ENCODE measurements at regions not wholly inside any gene's neighbourhood (a gene's known extent, or its start where the extent isn't known, plus 50 kb on each side); places are given as distances from the start of the nearest gene placed in this dataset.

GRCh38 chr1:216890871-216891270 is 167.6 kb upstream of the ESRRG start:
- no peak for DNase-seq (ENCODE audit: low spot score)
- H3K9ac ChIP-seq (ENCODE audit: low read depth, low read length, poor library complexity): no peak overlapping the region
- no peak overlapping the region for H4K91ac ChIP-seq (ENCODE audit: low read depth, low read length, poor library complexity)
- no peak overlapping the region for H2BK120ac ChIP-seq (ENCODE audit: low read depth, low read length)
- H3K23ac ChIP-seq (ENCODE audit: low read depth, low read length, poor library complexity): no peak overlapping the region
- no peak overlapping the region for H2AFZ ChIP-seq (ENCODE audit: low read length)
- no peak overlapping the region for H2BK5ac ChIP-seq (ENCODE audit: low read length)
- no peaks in the 10 kb centered on the region for H3K9me3 ChIP-seq (replicated peaks in 1 of 2; ENCODE audit: control insufficient read depth in 2 of 2, insufficient read depth in 1 of 2, low read depth in 1 of 2, low read length in 2 of 2)
- no peak overlapping the region for H3K27ac ChIP-seq (replicated peaks; ENCODE audit: low read length)
- no peaks in the 10 kb centered on the region for H3K79me1 ChIP-seq (ENCODE audit: low read depth, low read length)
- H3K18ac ChIP-seq (ENCODE audit: low read length): no peak overlapping the region
- H2BK12ac ChIP-seq (ENCODE audit: low read length): no peak overlapping the region
- no peak overlapping the region for H2AK5ac ChIP-seq (ENCODE audit: low read depth, low read length)
- no peaks in the 10 kb centered on the region for H3K36me3 ChIP-seq (replicated peaks in 1 of 2; ENCODE audit: control insufficient read depth in 2 of 2, insufficient read depth in 2 of 2, low read length in 2 of 2)
- H3K4me2 ChIP-seq (ENCODE audit: insufficient read depth, low read length, poor library complexity, severe bottlenecking): no peak overlapping the region
- no peak overlapping the region for H2BK15ac ChIP-seq (ENCODE audit: low read length)
- H3K4ac ChIP-seq (ENCODE audit: low read length): no peak overlapping the region
- H3K4me3 ChIP-seq (ENCODE audit: low read length in 2 of 2): no peak overlapping the region
- H4K8ac ChIP-seq (ENCODE audit: low read depth, low read length): no peak overlapping the region
- H3K27me3 ChIP-seq (ENCODE audit: control insufficient read depth in 3 of 3, insufficient read depth in 3 of 3, low read depth in 1 of 3, low read length in 3 of 3): no peaks in the 10 kb centered on the region
- no CpG with 5 or more reads among the region's 7 CpGs for WGBS, 2 donors (ENCODE audit: extremely low coverage in 2 of 2, insufficient read length in 2 of 2, insufficient replicate concordance in 1 of 2)
- no peak overlapping the region for H3K14ac ChIP-seq (ENCODE audit: low read length)
- H3K4me1 ChIP-seq (ENCODE audit: control insufficient read depth in 2 of 2, insufficient read depth in 1 of 2, low read depth in 1 of 2, low read length in 2 of 2): peaks cover 1 to 7% of the 10 kb centered on the region in 2 donors

- Histone ChIP-seq H3K9me3 (replicated peaks in 1 of 2; ENCODE audit: control insufficient read depth in 2 of 2, insufficient read depth in 1 of 2, low read depth in 1 of 2, low read length in 2 of 2) (no peaks in the 10 kb centered on the region), H3K23ac (ENCODE audit: low read depth, low read length, poor library complexity) (no peak overlapping the region), H3K9ac (ENCODE audit: low read depth, low read length, poor library complexity) (no peak overlapping the region), H3K4me2 (ENCODE audit: insufficient read depth, low read length, poor library complexity, severe bottlenecking) (no peak overlapping the region), H4K8ac (ENCODE audit: low read depth, low read length) (no peak overlapping the region), H3K4me3 (ENCODE audit: low read length in 2 of 2) (no peak overlapping the region), H2AFZ (ENCODE audit: low read length) (peak overlapping the region; percentile 49), H2BK12ac (ENCODE audit: low read length) (no peak overlapping the region), H3K14ac (ENCODE audit: low read length) (no peak overlapping the region), H3K79me1 (ENCODE audit: low read depth, low read length) (no peaks in the 10 kb centered on the region), H2BK120ac (ENCODE audit: low read depth, low read length) (no peak overlapping the region), H3K18ac (ENCODE audit: low read length) (no peak overlapping the region), H3K4ac (ENCODE audit: low read length) (no peak overlapping the region), H2BK15ac (ENCODE audit: low read length) (no peak overlapping the region), H2BK5ac (ENCODE audit: low read length) (no peak overlapping the region), H2AK5ac (ENCODE audit: low read depth, low read length) (no peak overlapping the region), H3K27me3 (ENCODE audit: control insufficient read depth in 3 of 3, insufficient read depth in 3 of 3, low read depth in 1 of 3, low read length in 3 of 3) (no peaks in the 10 kb centered on the region), H3K27ac (replicated peaks; ENCODE audit: low read length) (no peak overlapping the region), H4K91ac (ENCODE audit: low read depth, low read length, poor library complexity) (no peak overlapping the region), H3K36me3 (replicated peaks in 1 of 2; ENCODE audit: control insufficient read depth in 2 of 2, insufficient read depth in 2 of 2, low read length in 2 of 2) (no peaks in the 10 kb centered on the region), H3K4me1 (ENCODE audit: control insufficient read depth in 2 of 2, insufficient read depth in 1 of 2, low read depth in 1 of 2, low read length in 2 of 2) (peaks cover 1 to 14% of the 10 kb centered on the region in 2 donors)
- no peak for DNase-seq (ENCODE audit: low spot score)
- WGBS, 2 donors (ENCODE audit: extremely low coverage in 2 of 2, insufficient read length in 2 of 2, insufficient replicate concordance in 1 of 2): no CpG with 5 or more reads among the region's 5 CpGs
Observed at GRCh38 chr1:216888731-216889130, 165.5 kb upstream of the ESRRG start.

GRCh38 chr1:216887032-216887431 is 163.8 kb upstream of the ESRRG start:
- H3K23ac ChIP-seq (ENCODE audit: low read depth, low read length, poor library complexity): no peak overlapping the region
- H2AK5ac ChIP-seq (ENCODE audit: low read depth, low read length): no peak overlapping the region
- no peak overlapping the region for H3K27ac ChIP-seq (replicated peaks; ENCODE audit: low read length)
- H3K18ac ChIP-seq (ENCODE audit: low read length): no peak overlapping the region
- H3K27me3 ChIP-seq (ENCODE audit: control insufficient read depth in 3 of 3, insufficient read depth in 3 of 3, low read depth in 1 of 3, low read length in 3 of 3): no peaks in the 10 kb centered on the region
- WGBS, 2 donors (ENCODE audit: extremely low coverage in 2 of 2, insufficient read length in 2 of 2, insufficient replicate concordance in 1 of 2): no CpG with 5 or more reads among the region's 4 CpGs
- no peak overlapping the region for H2BK12ac ChIP-seq (ENCODE audit: low read length)
- no peak overlapping the region for H3K9ac ChIP-seq (ENCODE audit: low read depth, low read length, poor library complexity)
- DNase-seq (ENCODE audit: low spot score): no peak
- H2BK120ac ChIP-seq (ENCODE audit: low read depth, low read length): no peak overlapping the region
- H4K8ac ChIP-seq (ENCODE audit: low read depth, low read length): no peak overlapping the region
- no peak overlapping the region for H2BK5ac ChIP-seq (ENCODE audit: low read length)
- H4K91ac ChIP-seq (ENCODE audit: low read depth, low read length, poor library complexity): no peak overlapping the region
- H3K9me3 ChIP-seq (replicated peaks in 1 of 2; ENCODE audit: control insufficient read depth in 2 of 2, insufficient read depth in 1 of 2, low read depth in 1 of 2, low read length in 2 of 2): no peaks in the 10 kb centered on the region
- no peak overlapping the region for H2AFZ ChIP-seq (ENCODE audit: low read length)
- H3K36me3 ChIP-seq (replicated peaks in 1 of 2; ENCODE audit: control insufficient read depth in 2 of 2, insufficient read depth in 2 of 2, low read length in 2 of 2): no peaks in the 10 kb centered on the region
- H3K4me1 ChIP-seq (ENCODE audit: control insufficient read depth in 2 of 2, insufficient read depth in 1 of 2, low read depth in 1 of 2, low read length in 2 of 2): peaks cover 1 to 10% of the 10 kb centered on the region in 2 donors
- H3K4me2 ChIP-seq (ENCODE audit: insufficient read depth, low read length, poor library complexity, severe bottlenecking): no peak overlapping the region
- no peaks in the 10 kb centered on the region for H3K79me1 ChIP-seq (ENCODE audit: low read depth, low read length)
- H2BK15ac ChIP-seq (ENCODE audit: low read length): no peak overlapping the region
- no peak overlapping the region for H3K4me3 ChIP-seq (ENCODE audit: low read length in 2 of 2)
- H3K4ac ChIP-seq (ENCODE audit: low read length): no peak overlapping the region
- no peak overlapping the region for H3K14ac ChIP-seq (ENCODE audit: low read length)

GRCh38 chr1:216884614-216885229 is 161.5 kb upstream of the ESRRG start:
- Histone ChIP-seq H3K4ac (ENCODE audit: low read length) (no peak overlapping the region), H3K4me3 (ENCODE audit: low read length in 2 of 2) (no peak overlapping the region), H3K79me1 (ENCODE audit: low read depth, low read length) (no peaks in the 10 kb centered on the region), H2AFZ (ENCODE audit: low read length) (peak overlapping the region; percentile 62), H3K9me3 (replicated peaks in 1 of 2; ENCODE audit: control insufficient read depth in 2 of 2, insufficient read depth in 1 of 2, low read depth in 1 of 2, low read length in 2 of 2) (no peaks in the 10 kb centered on the region), H2BK120ac (ENCODE audit: low read depth, low read length) (no peak overlapping the region), H2AK5ac (ENCODE audit: low read depth, low read length) (no peak overlapping the region), H3K9ac (ENCODE audit: low read depth, low read length, poor library complexity) (no peak overlapping the region), H2BK5ac (ENCODE audit: low read length) (no peak overlapping the region), H3K4me2 (ENCODE audit: insufficient read depth, low read length, poor library complexity, severe bottlenecking) (no peak overlapping the region), H3K18ac (ENCODE audit: low read length) (no peak overlapping the region), H4K8ac (ENCODE audit: low read depth, low read length) (no peak overlapping the region), H2BK12ac (ENCODE audit: low read length) (no peak overlapping the region), H4K91ac (ENCODE audit: low read depth, low read length, poor library complexity) (no peak overlapping the region), H3K36me3 (replicated peaks in 1 of 2; ENCODE audit: control insufficient read depth in 2 of 2, insufficient read depth in 2 of 2, low read length in 2 of 2) (no peaks in the 10 kb centered on the region), H3K14ac (ENCODE audit: low read length) (no peak overlapping the region), H3K4me1 (ENCODE audit: control insufficient read depth in 2 of 2, insufficient read depth in 1 of 2, low read depth in 1 of 2, low read length in 2 of 2) (peaks cover 1 to 10% of the 10 kb centered on the region in 2 donors), H3K27me3 (ENCODE audit: control insufficient read depth in 3 of 3, insufficient read depth in 3 of 3, low read depth in 1 of 3, low read length in 3 of 3) (no peaks in the 10 kb centered on the region), H3K23ac (ENCODE audit: low read depth, low read length, poor library complexity) (no peak overlapping the region), H2BK15ac (ENCODE audit: low read length) (no peak overlapping the region), H3K27ac (replicated peaks; ENCODE audit: low read length) (no peak overlapping the region)
- no peak for DNase-seq (ENCODE audit: low spot score)
- WGBS, 2 donors (ENCODE audit: extremely low coverage in 2 of 2, insufficient read length in 2 of 2, insufficient replicate concordance in 1 of 2): no CpG with 5 or more reads among the region's 2 CpGs

Measured in neuronal stem cell (in vitro differentiated cells).